ENCODE measurements at regions not wholly inside any gene's neighbourhood (a gene's known extent, or its start where the extent isn't known, plus 50 kb on each side); places are given as distances from the start of the nearest gene placed in this dataset.

DNA sequence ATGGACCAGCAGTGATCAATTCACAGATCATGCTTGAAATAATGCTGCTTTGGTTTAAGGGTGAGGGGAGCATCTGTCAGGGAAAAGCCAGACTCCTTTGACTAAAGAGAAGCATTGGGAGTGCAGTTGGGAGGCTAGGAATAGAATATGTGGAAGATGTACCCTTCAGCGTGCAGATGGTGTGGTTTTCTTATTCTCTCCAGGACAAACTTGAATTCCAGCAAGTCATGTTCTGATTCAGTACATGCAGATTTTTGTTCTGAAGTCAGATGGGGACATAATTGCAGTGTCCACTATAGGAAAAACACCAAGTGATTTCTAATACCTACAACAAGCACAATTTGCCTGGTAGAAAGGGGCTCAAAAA, 99.0 kb upstream of the LIMCH1 start:
- DNase-seq (ENCODE audit: low spot score) = no peak
- TF ChIP-seq CTCF (IDR thresholded peaks at IDR 0.05; ENCODE audit: extremely low read depth, missing control alignments) = no peak

- no peak for TF ChIP-seq CTCF (IDR thresholded peaks at IDR 0.05; ENCODE audit: extremely low read depth, missing control alignments)
- DNase-seq (ENCODE audit: low spot score) = no peak
Measured at GRCh38 chr4:41442810-41443209, 95.1 kb upstream of the LIMCH1 start.

DNA sequence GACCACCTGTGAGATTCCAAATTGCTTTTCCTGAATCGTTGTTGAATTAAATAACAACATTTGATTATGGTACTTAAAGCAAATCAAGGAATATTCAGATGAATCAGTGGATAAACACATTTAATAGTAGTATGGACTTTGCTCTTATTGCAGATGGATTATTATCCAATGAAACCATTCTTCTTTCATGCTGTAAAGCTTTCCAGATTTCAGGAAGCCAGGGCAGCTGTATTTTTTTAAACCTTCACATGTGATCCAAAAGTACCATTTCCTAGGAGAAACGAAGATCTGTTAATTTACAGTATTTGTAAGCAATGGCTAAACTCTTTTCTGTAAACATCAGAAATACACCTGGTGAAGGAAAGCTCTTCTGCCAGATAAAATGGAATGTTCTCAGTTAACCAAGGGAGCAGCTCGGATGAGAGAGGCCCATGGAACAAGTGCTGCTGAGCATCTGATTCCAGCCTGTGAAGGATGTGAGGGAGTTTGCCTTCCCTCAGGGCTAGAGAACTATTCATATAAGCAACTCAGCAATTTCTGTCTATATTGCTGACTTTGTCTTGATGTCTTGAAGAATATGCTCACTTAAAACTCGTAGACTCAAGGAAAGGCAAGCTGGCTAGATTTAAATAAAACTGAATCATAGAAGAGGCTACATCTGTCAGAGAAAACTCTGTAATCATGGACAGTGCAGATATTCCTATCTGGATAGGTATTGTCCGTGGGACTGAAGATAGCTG, 94.4 kb upstream of the LIMCH1 start:
- no peak for DNase-seq (ENCODE audit: low spot score)
- TF ChIP-seq CTCF (IDR thresholded peaks at IDR 0.05; ENCODE audit: extremely low read depth, missing control alignments) = no peak

GRCh38 chr4:41446391-41446790, 91.6 kb upstream of the LIMCH1 start:
- DNase-seq (ENCODE audit: low spot score) = no peak
- no peak for TF ChIP-seq CTCF (IDR thresholded peaks at IDR 0.05; ENCODE audit: extremely low read depth, missing control alignments)

DNA sequence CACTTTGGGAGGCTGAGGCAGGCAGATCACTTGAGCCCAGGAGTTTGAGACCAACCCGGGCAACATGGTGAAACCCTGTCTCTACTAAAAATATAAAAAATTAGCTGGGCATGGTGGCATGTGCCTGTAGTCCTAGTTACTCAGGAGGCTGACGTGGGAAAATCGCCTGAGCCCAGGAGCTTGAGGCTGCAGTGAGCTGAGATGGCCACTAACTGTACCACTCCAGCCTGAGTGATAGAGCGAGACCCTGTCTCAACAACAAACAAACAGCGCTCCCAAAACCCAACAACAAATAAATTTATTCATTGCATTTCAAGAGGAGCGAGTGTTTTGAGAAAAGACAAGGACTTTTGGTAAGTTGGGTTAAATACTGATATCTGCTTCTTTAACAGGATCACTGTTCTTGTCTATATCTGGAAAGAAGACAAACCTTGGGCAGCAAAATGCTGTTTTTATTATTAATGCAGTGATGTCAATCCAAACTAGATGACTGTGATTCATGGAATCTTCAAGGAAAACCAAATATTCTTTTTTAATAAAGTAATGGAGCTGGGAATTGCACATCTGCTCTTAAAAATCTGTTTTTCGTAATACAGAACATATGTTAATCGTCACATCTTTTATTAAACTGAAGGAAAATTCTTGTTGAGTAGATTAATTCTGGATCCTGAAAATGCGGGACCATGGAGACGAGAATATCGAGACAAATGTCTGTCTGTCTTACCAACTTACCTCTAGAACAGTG, 90.8 kb upstream of the LIMCH1 start:
- DNase-seq (ENCODE audit: low spot score) = no peak
- no peak for TF ChIP-seq CTCF (IDR thresholded peaks at IDR 0.05; ENCODE audit: extremely low read depth, missing control alignments)

- DNase-seq (ENCODE audit: low spot score) = no peak
- TF ChIP-seq CTCF (IDR thresholded peaks at IDR 0.05; ENCODE audit: extremely low read depth, missing control alignments) = no peak
Measured at GRCh38 chr4:41448934-41449333, 89.0 kb upstream of the LIMCH1 start.

DNA sequence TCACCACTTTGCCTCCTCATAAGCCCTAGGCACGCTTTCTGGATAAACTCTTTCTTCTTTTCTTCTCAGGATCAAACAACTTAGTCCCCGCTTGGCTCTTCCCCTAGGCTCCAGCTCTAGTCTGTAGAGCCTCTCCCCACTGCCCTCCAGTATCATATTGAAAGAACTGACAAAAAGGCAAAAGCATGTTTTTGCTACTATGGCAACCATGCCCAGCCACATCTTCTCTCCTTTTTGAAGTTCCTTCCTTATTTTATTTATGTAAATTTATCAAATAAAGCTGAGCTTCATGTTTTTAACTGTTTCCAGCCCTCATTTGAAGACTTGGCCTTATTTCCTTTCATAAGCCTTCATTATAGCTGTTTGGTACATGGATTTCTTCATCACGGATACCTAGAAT, 86.0 kb upstream of the LIMCH1 start:
- TF ChIP-seq CTCF (IDR thresholded peaks at IDR 0.05; ENCODE audit: extremely low read depth, missing control alignments) = no peak
- no peak for DNase-seq (ENCODE audit: low spot score)

Measured in GM20000 (cell line).